Caki2 (cell line): ENCODE measurements at regions not wholly inside any gene's neighbourhood (a gene's known extent, or its start where the extent isn't known, plus 50 kb on each side); places are given as distances from the start of the nearest gene placed in this dataset.

Experiments used
- DNase-seq: peaks from one replicate; pipeline ENCODE4 v3.0.0-alpha.2; 2015; ENCODE audit warnings: low read depth
- in situ Hi-C: cut with HindIII; loops from 2 replicates; pipeline ENCODE4 v1.10.0; 2016; ENCODE audit warnings: low sequenced_read_pairs, low pct_unique_long_range_greater_than_20kb, mixed read lengths

- DNase-seq: no peak
- in situ Hi-C loops: no loop called here
These were observed 501.0 kb downstream of the EIPR1 start for GRCh38 chr2:2876331-2877221.

- no peak for DNase-seq
- in situ Hi-C loops: no loop called here
These were observed 501.8 kb downstream of the EIPR1 start for GRCh38 chr2:2875831-2876230.

GRCh38 chr2:2875296-2875695 lies 502.3 kb downstream of the EIPR1 start:
- DNase-seq: no peak
- in situ Hi-C loops: no loop called here

GRCh38 chr2:2874805-2875204 lies 502.8 kb downstream of the EIPR1 start:
- in situ Hi-C loops: no loop called here

GRCh38 chr2:2874341-2874740 lies 503.3 kb downstream of the EIPR1 start:
- in situ Hi-C loops: no loop called here
- DNase-seq: no peak

More at GRCh38 chr2:2874805-2875204, 502.8 kb downstream of the EIPR1 start:
- DNase-seq: no peak

- in situ Hi-C loops: no loop called here
These were observed 504.2 kb downstream of the EIPR1 start for GRCh38 chr2:2873450-2873811.

GRCh38 chr2:2872713-2873449 lies 504.7 kb downstream of the EIPR1 start:
- in situ Hi-C loops: no loop called here
- no peak for DNase-seq

More at GRCh38 chr2:2873450-2873811, 504.2 kb downstream of the EIPR1 start:
- DNase-seq: no peak

GRCh38 chr2:2872309-2872617 lies 505.4 kb downstream of the EIPR1 start:
- no peak for DNase-seq
- in situ Hi-C loops: no loop called here

- DNase-seq: no peak
- in situ Hi-C loops: no loop called here
These were observed 505.9 kb downstream of the EIPR1 start for GRCh38 chr2:2871480-2872308.

GRCh38 chr2:2870106-2870505 lies 507.5 kb downstream of the EIPR1 start:
- in situ Hi-C loops: no loop called here
- DNase-seq: no peak

- no peak for DNase-seq
- in situ Hi-C loops: no loop called here
These were observed 508.1 kb downstream of the EIPR1 start for GRCh38 chr2:2869553-2869952.

GRCh38 chr2:2868085-2868484 lies 509.5 kb downstream of the EIPR1 start:
- in situ Hi-C loops: no loop called here
- no peak for DNase-seq

- in situ Hi-C loops: no loop called here
- no peak for DNase-seq
These were observed 510.1 kb downstream of the EIPR1 start for GRCh38 chr2:2867397-2867979.

- in situ Hi-C loops: no loop called here
These were observed 511.2 kb downstream of the EIPR1 start for GRCh38 chr2:2866459-2866858.

GRCh38 chr2:2862386-2862785 lies 515.2 kb downstream of the EIPR1 start:
- in situ Hi-C loops: no loop called here
- DNase-seq: no peak

More at GRCh38 chr2:2866459-2866858, 511.2 kb downstream of the EIPR1 start:
- DNase-seq: no peak

GRCh38 chr2:2861666-2862240 lies 515.9 kb downstream of the EIPR1 start:
- no peak for DNase-seq
- in situ Hi-C loops: no loop called here

- no peak for DNase-seq
- in situ Hi-C loops: no loop called here
These were observed 516.9 kb downstream of the EIPR1 start for GRCh38 chr2:2860589-2861300.

- no peak for DNase-seq
- in situ Hi-C loops: no loop called here
These were observed 517.9 kb downstream of the EIPR1 start for GRCh38 chr2:2859732-2860131.
